T-helper 1 cell (primary cell): ENCODE measurements at regions not wholly inside any gene's neighbourhood (a gene's known extent, or its start where the extent isn't known, plus 50 kb on each side); places are given as distances from the start of the nearest gene placed in this dataset.

ENCODE experiments used
- DNase-seq, 5 donors: peaks; one replicate each; pipeline ENCODE4 v3.0.0-alpha.2; 2012 to 2020

- DNase-seq: no peak
These were observed 111.1 kb upstream of the ARHGAP5 start for GRCh38 chr14:31965735-31966598.

- no peak for DNase-seq
These were observed 110.0 kb upstream of the ARHGAP5 start for GRCh38 chr14:31966896-31967668.

GRCh38 chr14:31967669-31967975 lies 109.5 kb upstream of the ARHGAP5 start:
- DNase-seq: no peak

- DNase-seq: no peak
These were observed 108.8 kb upstream of the ARHGAP5 start for GRCh38 chr14:31968107-31968810.

- DNase-seq: no peak
These were observed 108.0 kb upstream of the ARHGAP5 start for GRCh38 chr14:31968956-31969698.

- DNase-seq: no peak
These were observed 107.3 kb upstream of the ARHGAP5 start for GRCh38 chr14:31969699-31970240.

- DNase-seq: no peak
These were observed 106.4 kb upstream of the ARHGAP5 start for GRCh38 chr14:31970744-31971143.

GRCh38 chr14:31971612-31972011 lies 105.5 kb upstream of the ARHGAP5 start:
- DNase-seq: no peak

- DNase-seq: no peak
These were observed 100.0 kb upstream of the ARHGAP5 start for GRCh38 chr14:31977001-31977556.

GRCh38 chr14:31978423-31978822 lies 98.7 kb upstream of the ARHGAP5 start:
- no peak for DNase-seq

- no peak for DNase-seq
These were observed 94.5 kb upstream of the ARHGAP5 start for GRCh38 chr14:31982642-31983041.

GRCh38 chr14:31986405-31986804 lies 90.7 kb upstream of the ARHGAP5 start:
- no peak for DNase-seq

GRCh38 chr14:31987721-31988120 lies 89.4 kb upstream of the ARHGAP5 start:
- no peak for DNase-seq

GRCh38 chr14:31988244-31988643 lies 88.9 kb upstream of the ARHGAP5 start:
- DNase-seq: no peak

- no peak for DNase-seq
These were observed 86.8 kb upstream of the ARHGAP5 start for GRCh38 chr14:31990183-31990857.

- DNase-seq: no peak
These were observed 86.1 kb upstream of the ARHGAP5 start for GRCh38 chr14:31990926-31991572.

- no peak for DNase-seq
These were observed 85.1 kb upstream of the ARHGAP5 start for GRCh38 chr14:31992011-31992447.

GRCh38 chr14:31993521-31993951 lies 83.6 kb upstream of the ARHGAP5 start:
- DNase-seq: no peak

- no peak for DNase-seq
These were observed 82.6 kb upstream of the ARHGAP5 start for GRCh38 chr14:31994391-31995033.

GRCh38 chr14:32003585-32003984 lies 73.5 kb upstream of the ARHGAP5 start:
- no peak for DNase-seq
